Tibial nerve (tissue), 4 donors: ENCODE measurements at regions not wholly inside any gene's neighbourhood (a gene's known extent, or its start where the extent isn't known, plus 50 kb on each side); places are given as distances from the start of the nearest gene placed in this dataset.

Experiments used
- DNase-seq, 2 donors: peaks; one replicate each; pipeline ENCODE4 v3.0.0-alpha.2; 2019; ENCODE audit warnings: low spot score in 2 of 2
- H3K27ac ChIP-seq, 4 donors: fragments of 200-600 bp; sonication (generic) in 3 of 4; one replicate each; pipeline ENCODE4 v1.5.1; 2017 to 2019; ENCODE audit warnings: mild to moderate bottlenecking in 1 of 4
- H3K27me3 ChIP-seq, 2 donors: fragments of 200-600 bp; sonication (generic) in 1 of 2; one replicate each; pipeline versions ENCODE4 v1.5.1 to v1.6.0; 2017 to 2019
- H3K36me3 ChIP-seq, 3 donors: fragments of 200-600 bp; sonication (generic); one replicate each; pipeline ENCODE4 v1.5.1; 2018 to 2019
- H3K4me1 ChIP-seq, 4 donors: fragments of 200-600 bp; sonication (generic) in 3 of 4; one replicate each; pipeline ENCODE4 v1.5.1; 2017 to 2019
- H3K4me3 ChIP-seq, 4 donors: fragments of 200-600 bp; sonication (generic) in 3 of 4; one replicate each; pipeline ENCODE4 v1.5.1; 2017 to 2019; ENCODE audit warnings: mild to moderate bottlenecking in 1 of 4, moderate library complexity in 1 of 4
- H3K9me3 ChIP-seq, 4 donors: fragments of 200-600 bp; sonication (generic) in 3 of 4; one replicate each; pipeline ENCODE4 v1.5.1; 2017 to 2019
- CTCF ChIP-seq, 5 experiments: fragments of 200-600 bp in 3 of 5; fragments of 450-650 bp in 2 of 5; sonication (generic) in 3 of 5; IDR thresholded peaks; one replicate each; pipeline ENCODE4 v1.5.1; 2016 to 2019; ENCODE audit warnings: antibody characterized with exemption in 5 of 5, mild to moderate bottlenecking in 3 of 5, moderate library complexity in 2 of 5
- EP300 ChIP-seq, 2 donors: sonication (generic); formaldehyde crosslinking; IDR thresholded peaks; one replicate each; pipeline ENCODE4 v1.6.1; 2017; ENCODE audit warnings: antibody characterized with exemption in 2 of 2, mild to moderate bottlenecking in 1 of 2
- POLR2A ChIP-seq, 2 donors: fragments of 450-650 bp; IDR thresholded peaks; one replicate each; pipeline ENCODE4 v1.6.1; 2017; ENCODE audit warnings: antibody characterized with exemption in 2 of 2, mild to moderate bottlenecking in 2 of 2, moderate library complexity in 2 of 2
- WGBS, 2 donors: methylation state at CpG; one replicate each; pipeline ENCODE4 v1.1.5; 2018; 5-methylcytosine and 5-hydroxymethylcytosine counted together

GRCh38 chr9:91489361-91489899 lies 65.8 kb upstream of the NFIL3 start:
- Histone ChIP-seq H3K4me1 (no peaks in the 10 kb centered on the region), H3K4me3 (no peak overlapping the region), H3K36me3 (no peaks in the 10 kb centered on the region), H3K9me3 (no peaks in the 10 kb centered on the region), H3K27ac (peak overlapping the region in 2 of 4 donors; percentile 7 to 75), H3K27me3 (no peaks in the 10 kb centered on the region)
- no peak for DNase-seq
- TF ChIP-seq POLR2A (IDR thresholded peaks at IDR 0.05) (no peak), EP300 (IDR thresholded peaks at IDR 0.05) (no peak), CTCF (IDR thresholded peaks at IDR 0.05) (no peak)
- 25 to 39% methylated on average over 5 of the region's 5 CpGs for WGBS, 2 donors

GRCh38 chr9:91488341-91488740 lies 64.7 kb upstream of the NFIL3 start:
- 89% methylated on average over 5 of the region's 5 CpGs for WGBS, 2 donors
- Histone ChIP-seq H3K4me1 (no peaks in the 10 kb centered on the region), H3K9me3 (no peaks in the 10 kb centered on the region), H3K27me3 (no peaks in the 10 kb centered on the region), H3K36me3 (no peaks in the 10 kb centered on the region), H3K4me3 (no peak overlapping the region), H3K27ac (peak overlapping the region in 1 of 4 donors; percentile 23)
- no peak for TF ChIP-seq POLR2A (IDR thresholded peaks at IDR 0.05)
- no peak for TF ChIP-seq CTCF (IDR thresholded peaks at IDR 0.05)
- TF ChIP-seq EP300 (IDR thresholded peaks at IDR 0.05): no peak
- DNase-seq: no peak

- Histone ChIP-seq H3K4me1 (peaks cover 0 to 6% (median 0%) of the 10 kb centered on the region in 4 donors), H3K9me3 (no peaks in the 10 kb centered on the region), H3K27me3 (no peaks in the 10 kb centered on the region), H3K4me3 (no peak overlapping the region), H3K36me3 (no peaks in the 10 kb centered on the region), H3K27ac (peak overlapping the region in 1 of 4 donors; percentile 37)
- WGBS, 2 donors: 51 to 56% methylated on average over 6 of the region's 6 CpGs
- TF ChIP-seq EP300 (IDR thresholded peaks at IDR 0.05) (no peak), CTCF (IDR thresholded peaks at IDR 0.05) (no peak), POLR2A (IDR thresholded peaks at IDR 0.05) (no peak)
- no peak for DNase-seq
Measured at GRCh38 chr9:91486699-91487497, 63.3 kb upstream of the NFIL3 start.

- DNase-seq: no peak
- H3K36me3 ChIP-seq: no peaks in the 10 kb centered on the region
- 93 to 94% methylated on average over 5 of the region's 5 CpGs for WGBS, 2 donors
- peaks cover 0 to 6% (median 0%) of the 10 kb centered on the region in 4 donors for H3K4me1 ChIP-seq
- no peak for TF ChIP-seq POLR2A (IDR thresholded peaks at IDR 0.05)
- TF ChIP-seq CTCF (IDR thresholded peaks at IDR 0.05): no peak
- no peak for TF ChIP-seq EP300 (IDR thresholded peaks at IDR 0.05)
- no peaks in the 10 kb centered on the region for H3K27me3 ChIP-seq
- peak overlapping the region in 1 of 4 donors; percentile 8 for H3K27ac ChIP-seq
- no peak overlapping the region for H3K4me3 ChIP-seq
- no peaks in the 10 kb centered on the region for H3K9me3 ChIP-seq
Measured at GRCh38 chr9:91485006-91485405, 61.4 kb upstream of the NFIL3 start.

GRCh38 chr9:91483835-91484234 lies 60.2 kb upstream of the NFIL3 start:
- peak overlapping the region in 2 of 4 donors; percentile 36 to 62 for H3K27ac ChIP-seq
- DNase-seq: no peak
- 76 to 79% methylated on average over 8 of the region's 8 CpGs for WGBS, 2 donors
- H3K9me3 ChIP-seq: no peaks in the 10 kb centered on the region
- H3K4me3 ChIP-seq: no peak overlapping the region
- TF ChIP-seq EP300 (IDR thresholded peaks at IDR 0.05) (no peak), POLR2A (IDR thresholded peaks at IDR 0.05) (no peak), CTCF (IDR thresholded peaks at IDR 0.05) (no peak)
- H3K36me3 ChIP-seq: no peaks in the 10 kb centered on the region
- H3K27me3 ChIP-seq: no peaks in the 10 kb centered on the region
- peaks cover 0 to 6% (median 0%) of the 10 kb centered on the region in 4 donors for H3K4me1 ChIP-seq
